HG03108 (cell line): ENCODE measurements at regions not wholly inside any gene's neighbourhood (a gene's known extent, or its start where the extent isn't known, plus 50 kb on each side); places are given as distances from the start of the nearest gene placed in this dataset.
"Not testable (repeated sequence)": the region's sequence is repeated elsewhere in the genome, so short reads cannot be mapped to it uniquely, and the experiment has no call there.

Source experiments
- ATAC-seq: cut with Tn5 transposase; IDR thresholded peaks from one replicate; pipeline ENCODE4 v1.9.1; 2021; ENCODE audit warnings: moderate library complexity; ENCODE audit not compliant: unreplicated experiment

GRCh38 chr12:83642205-83642604 is 955.5 kb downstream of the TMTC2 start:
- ATAC-seq, result no peak

- ATAC-seq, result no peak
Observed at GRCh38 chr12:83641789-83642188, 955.1 kb downstream of the TMTC2 start.

GRCh38 chr12:83634726-83635267 is 948.1 kb downstream of the TMTC2 start:
- no peak for ATAC-seq

DNA sequence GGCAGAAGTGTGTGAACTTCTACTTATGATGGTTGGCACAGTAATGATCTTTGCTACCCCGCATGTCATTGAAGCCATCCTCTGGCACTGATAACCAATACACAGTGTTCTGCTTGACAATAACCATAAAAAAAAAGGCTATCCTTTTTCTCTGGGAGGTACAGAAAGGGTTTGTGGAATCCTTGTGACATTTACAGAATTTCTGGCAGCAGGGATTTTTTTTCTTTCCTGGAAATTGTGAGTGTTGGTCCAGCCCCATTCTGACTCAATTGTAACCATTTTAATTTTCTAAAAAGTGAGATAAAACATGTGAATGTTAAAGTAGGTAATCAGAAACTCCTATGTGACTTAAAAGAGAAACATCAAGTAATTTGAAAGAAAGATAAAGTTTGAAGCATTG is 943.8 kb downstream of the TMTC2 start:
- no peak for ATAC-seq

DNA sequence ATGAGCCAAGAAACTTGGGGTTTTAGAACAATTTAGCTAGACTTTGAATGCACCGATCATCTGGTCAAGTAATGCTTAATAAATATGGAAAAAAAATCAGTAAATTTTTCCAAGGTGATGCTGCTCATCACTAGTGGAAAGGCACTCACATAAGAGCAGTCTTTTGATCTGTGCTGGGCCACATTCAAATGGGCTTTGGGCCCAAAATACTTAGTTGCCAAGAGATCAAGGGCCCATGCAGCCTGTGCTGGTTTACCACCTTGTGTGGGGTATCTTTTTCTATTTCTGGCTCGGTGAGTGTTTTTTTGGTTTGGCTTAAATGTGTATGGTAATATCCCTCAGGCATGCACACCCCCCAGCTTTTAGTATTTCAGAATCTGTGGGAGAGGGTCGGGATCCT is 943.2 kb downstream of the TMTC2 start:
- ATAC-seq, result no peak

- ATAC-seq, result no peak
Observed at GRCh38 chr12:83622205-83622604, 935.5 kb downstream of the TMTC2 start.

GRCh38 chr12:83619973-83620372 is 933.3 kb downstream of the TMTC2 start:
- ATAC-seq, result no peak

DNA sequence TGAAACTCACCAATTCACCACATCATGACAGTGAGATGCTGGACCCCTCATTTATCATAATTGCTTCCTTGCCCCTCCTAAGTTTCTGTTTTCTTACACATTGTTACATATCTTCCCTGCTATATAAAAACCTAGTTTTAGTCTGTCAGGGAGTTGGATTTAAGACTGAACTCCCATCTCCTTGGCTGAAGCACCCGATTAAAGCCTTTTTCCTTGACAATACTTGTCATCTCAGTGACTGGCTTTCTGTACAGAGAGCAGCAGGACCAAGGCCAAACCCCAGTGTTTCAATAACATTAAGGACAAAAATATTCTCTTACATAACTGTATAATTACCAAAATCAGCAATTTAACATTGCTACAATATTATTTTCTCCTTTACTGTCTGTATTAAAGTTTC is 928.4 kb downstream of the TMTC2 start:
- ATAC-seq, result no peak

GRCh38 chr12:83613586-83614110 is 926.9 kb downstream of the TMTC2 start:
- ATAC-seq, result no peak

DNA sequence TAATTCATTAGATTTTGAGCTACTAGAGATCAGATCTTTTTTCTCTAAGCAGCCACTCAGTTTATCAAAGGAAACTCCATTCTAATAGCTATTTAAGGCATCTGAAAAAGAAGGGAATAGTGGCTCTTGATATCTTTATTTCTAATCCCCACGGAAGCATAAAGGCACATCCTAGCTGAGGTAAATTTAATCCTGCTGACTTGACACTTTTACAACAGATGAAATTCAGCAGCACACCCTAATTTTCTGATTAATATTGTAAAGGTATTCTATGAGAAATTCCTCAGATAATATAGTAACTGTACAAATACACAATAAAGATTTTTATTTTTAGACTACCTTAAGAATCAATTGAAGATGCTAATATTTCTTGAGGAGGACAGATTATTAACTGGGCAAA is 916.4 kb downstream of the TMTC2 start:
- ATAC-seq, result no peak

DNA sequence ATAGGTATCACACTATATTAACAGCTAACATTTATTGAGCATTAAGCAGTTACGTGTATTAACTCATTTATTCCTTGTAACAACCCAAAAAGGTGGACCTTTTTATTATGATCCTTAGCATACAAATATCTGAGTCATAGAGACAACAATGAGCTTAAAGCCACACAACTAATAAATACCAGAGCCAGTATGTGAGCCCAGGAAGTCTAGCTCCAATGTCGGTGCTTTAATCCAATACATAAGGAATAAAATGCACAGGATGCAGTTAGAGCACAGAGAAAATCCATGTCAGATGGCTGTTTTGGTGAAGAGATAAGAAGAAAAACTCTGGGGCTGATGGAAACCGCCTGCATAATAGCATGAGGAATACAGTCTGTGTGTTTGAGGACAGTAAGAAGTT is 888.6 kb downstream of the TMTC2 start:
- no peak for ATAC-seq

GRCh38 chr12:83574142-83574541 is 887.4 kb downstream of the TMTC2 start:
- no peak for ATAC-seq

DNA sequence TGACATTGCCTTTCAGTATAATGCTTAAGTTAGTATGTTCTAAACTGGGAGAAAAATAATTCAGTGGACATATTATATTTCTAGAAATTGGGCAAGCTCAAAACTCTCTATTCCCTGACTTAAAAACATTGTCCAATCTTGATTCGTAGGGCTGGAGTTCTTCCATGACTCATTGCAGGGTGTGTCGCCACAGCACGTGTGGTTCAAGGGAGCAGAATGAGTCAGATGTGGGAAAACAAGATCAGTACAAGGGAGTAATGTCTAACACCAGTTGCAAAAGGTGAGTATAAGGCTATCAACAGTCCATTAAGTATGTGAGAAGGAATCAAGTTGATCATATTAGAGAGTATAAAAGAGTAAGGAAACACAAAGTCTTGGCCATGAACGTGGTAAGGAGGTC is 887.0 kb downstream of the TMTC2 start:
- no peak for ATAC-seq

DNA sequence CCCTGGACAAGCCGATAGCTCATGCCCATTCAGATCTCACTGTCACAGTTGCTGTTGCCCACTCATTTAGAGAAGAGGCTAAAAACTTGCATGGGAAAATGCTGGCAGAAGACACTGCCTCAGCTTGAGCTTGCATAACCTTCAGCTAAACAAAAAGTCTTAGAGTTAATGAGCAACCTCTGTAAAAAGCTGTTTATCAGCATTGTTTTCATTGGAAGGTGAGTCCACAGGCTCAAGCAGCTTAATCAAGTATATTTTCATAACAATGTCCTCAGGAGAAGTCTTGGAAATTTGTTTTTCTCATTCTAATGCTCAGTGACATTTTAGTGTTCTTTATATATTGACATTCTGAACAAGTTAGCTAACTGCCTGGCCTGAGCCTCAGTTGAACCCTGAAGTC is 872.9 kb downstream of the TMTC2 start:
- no peak for ATAC-seq

- ATAC-seq, result not testable (repeated sequence)
Observed at GRCh38 chr12:83556040-83556439, 869.3 kb downstream of the TMTC2 start.

GRCh38 chr12:83541446-83541845 is 854.7 kb downstream of the TMTC2 start:
- no peak for ATAC-seq

GRCh38 chr12:83538361-83538965 is 851.8 kb downstream of the TMTC2 start:
- ATAC-seq, result no peak

DNA sequence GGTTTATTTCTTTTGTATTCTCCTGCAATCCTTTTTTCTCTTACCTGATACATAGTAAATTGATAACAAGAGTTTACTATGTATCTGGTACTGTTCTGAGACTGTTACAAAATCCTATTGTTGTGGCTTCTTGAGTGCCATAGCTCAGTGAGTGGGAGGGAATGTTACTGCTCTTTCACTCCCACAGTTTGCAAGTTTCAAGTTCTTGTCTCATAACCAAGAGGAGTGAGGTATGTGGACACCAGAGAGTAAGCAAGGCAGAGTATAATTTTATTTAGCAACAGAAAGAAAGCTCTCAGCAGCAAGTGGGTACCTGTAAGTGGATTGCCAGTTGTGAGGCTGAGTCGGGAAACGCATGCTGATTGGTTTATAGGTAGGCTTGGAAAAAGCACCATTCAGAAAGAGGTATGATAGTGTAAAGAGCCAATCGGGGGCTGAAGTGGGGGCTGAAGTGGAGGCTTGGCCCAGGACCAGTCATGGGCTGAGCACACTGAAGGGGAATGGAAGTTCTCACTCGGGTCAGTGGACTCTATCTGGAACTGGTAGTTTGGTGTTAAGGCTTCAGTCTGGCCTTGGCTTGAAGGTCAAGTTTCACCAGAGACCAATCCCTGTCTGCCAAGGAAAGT is 850.8 kb downstream of the TMTC2 start:
- ATAC-seq, result no peak

DNA sequence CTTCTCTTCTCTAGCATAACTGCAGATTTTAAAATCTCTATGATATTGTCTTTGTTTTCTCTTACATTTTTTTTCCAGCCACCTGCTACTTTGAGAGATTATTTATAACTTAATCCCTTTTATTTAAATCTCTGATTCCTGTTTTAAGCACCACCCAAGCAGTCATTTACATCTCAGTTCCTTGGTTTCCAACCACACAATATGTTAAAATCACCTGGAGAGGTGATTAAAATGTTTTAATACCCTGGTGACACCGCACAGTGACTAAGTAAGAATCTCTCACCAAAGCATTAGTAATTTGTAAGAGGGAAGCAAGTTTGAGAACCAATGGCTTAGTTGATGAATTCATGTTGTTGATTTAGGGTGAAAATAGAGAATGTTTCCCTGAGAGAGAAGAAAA is 849.8 kb downstream of the TMTC2 start:
- ATAC-seq, result no peak

- no peak for ATAC-seq
Observed at GRCh38 chr12:83528571-83528970, 841.9 kb downstream of the TMTC2 start.

- no peak for ATAC-seq
Observed at GRCh38 chr12:83527810-83528209, 841.1 kb downstream of the TMTC2 start.

- no peak for ATAC-seq
Observed at GRCh38 chr12:83515306-83516026, 828.8 kb downstream of the TMTC2 start.
